Neural progenitor cell (in vitro differentiated cells): ENCODE measurements at regions not wholly inside any gene's neighbourhood (a gene's known extent, or its start where the extent isn't known, plus 50 kb on each side); places are given as distances from the start of the nearest gene placed in this dataset.

Source experiments
- CTCF ChIP-seq: fragments of 200-600 bp; sonication (generic); IDR thresholded peaks from 2 replicates; pipeline ENCODE4 v1.5.1; 2017; ENCODE audit warnings: antibody characterized with exemption, mild to moderate bottlenecking
- EZH2 ChIP-seq: fragments of 200-600 bp; sonication (generic); IDR thresholded peaks from 2 replicates; pipeline ENCODE4 v1.6.1; 2017; ENCODE audit warnings: antibody characterized with exemption, mild to moderate bottlenecking, moderate library complexity
- EZH2phosphoT487 ChIP-seq: fragments of 200-600 bp; sonication (generic); IDR thresholded peaks from 2 replicates; pipeline ENCODE4 v1.6.1; 2017; ENCODE audit warnings: antibody characterized with exemption

- no peak for TF ChIP-seq CTCF
- TF ChIP-seq EZH2 = no peak
- TF ChIP-seq EZH2phosphoT487 = no peak
Measured at GRCh38 chr2:38502107-38502506, 100.6 kb downstream of the HNRNPLL start.
